HG02870 (cell line): ENCODE measurements at regions not wholly inside any gene's neighbourhood (a gene's known extent, or its start where the extent isn't known, plus 50 kb on each side); places are given as distances from the start of the nearest gene placed in this dataset.
A peak's percentile ranks its signal among the peaks of the same experiment; 100 is the strongest.
"Not testable (repeated sequence)": the region's sequence is repeated elsewhere in the genome, so short reads cannot be mapped to it uniquely, and the experiment has no call there.

ENCODE experiments used
- ATAC-seq: cut with Tn5 transposase; IDR thresholded peaks from one replicate; pipeline ENCODE4 v1.9.1; 2021; ENCODE audit warnings: mild to moderate bottlenecking, moderate library complexity; ENCODE audit not compliant: unreplicated experiment

GRCh38 chrX:36642052-36642451 is 366.1 kb upstream of the FAM47C start:
- ATAC-seq = no peak

GRCh38 chrX:36650622-36651021 is 357.5 kb upstream of the FAM47C start:
- no peak for ATAC-seq

GRCh38 chrX:36683507-36683906 is 324.7 kb upstream of the FAM47C start:
- no peak for ATAC-seq

GRCh38 chrX:36684053-36684452 is 324.1 kb upstream of the FAM47C start:
- no peak for ATAC-seq

- ATAC-seq = no peak
These were observed 286.2 kb upstream of the FAM47C start for GRCh38 chrX:36721990-36722389.

- ATAC-seq = no peak
These were observed 254.6 kb upstream of the FAM47C start for GRCh38 chrX:36753602-36754001.

- no peak for ATAC-seq
These were observed 220.4 kb upstream of the FAM47C start for GRCh38 chrX:36787752-36788151.

GRCh38 chrX:36803151-36803550 is 205.0 kb upstream of the FAM47C start:
- ATAC-seq = no peak

- no peak for ATAC-seq
These were observed 204.1 kb upstream of the FAM47C start for GRCh38 chrX:36804066-36804465.

- ATAC-seq = no peak
These were observed 163.3 kb upstream of the FAM47C start for GRCh38 chrX:36844857-36845256.

GRCh38 chrX:36847496-36847895 is 160.7 kb upstream of the FAM47C start:
- ATAC-seq = no peak

- ATAC-seq = no peak
These were observed 158.8 kb upstream of the FAM47C start for GRCh38 chrX:36849407-36849806.

- no peak for ATAC-seq
These were observed 151.3 kb upstream of the FAM47C start for GRCh38 chrX:36856849-36857248.

GRCh38 chrX:36859231-36859630 is 148.9 kb upstream of the FAM47C start:
- ATAC-seq = no peak

GRCh38 chrX:36861601-36862000 is 146.6 kb upstream of the FAM47C start:
- no peak for ATAC-seq

GRCh38 chrX:36867143-36867542 is 141.0 kb upstream of the FAM47C start:
- ATAC-seq = peak; percentile 86

- no peak for ATAC-seq
These were observed 139.6 kb upstream of the FAM47C start for GRCh38 chrX:36868592-36868991.

- no peak for ATAC-seq
These were observed 138.7 kb upstream of the FAM47C start for GRCh38 chrX:36869457-36869856.

- no peak for ATAC-seq
These were observed 110.5 kb upstream of the FAM47C start for GRCh38 chrX:36897690-36898089.

- ATAC-seq = peak; percentile 84
These were observed 109.9 kb upstream of the FAM47C start for GRCh38 chrX:36898301-36898700.

GRCh38 chrX:36904561-36904960 is 103.6 kb upstream of the FAM47C start:
- not testable (repeated sequence) for ATAC-seq

- ATAC-seq = peak; percentile 80
These were observed 99.1 kb upstream of the FAM47C start for GRCh38 chrX:36908801-36909675.

- ATAC-seq = no peak
These were observed 98.5 kb upstream of the FAM47C start for GRCh38 chrX:36909676-36910030.
